ENCODE measurements at regions not wholly inside any gene's neighbourhood (a gene's known extent, or its start where the extent isn't known, plus 50 kb on each side); places are given as distances from the start of the nearest gene placed in this dataset.

DNA sequence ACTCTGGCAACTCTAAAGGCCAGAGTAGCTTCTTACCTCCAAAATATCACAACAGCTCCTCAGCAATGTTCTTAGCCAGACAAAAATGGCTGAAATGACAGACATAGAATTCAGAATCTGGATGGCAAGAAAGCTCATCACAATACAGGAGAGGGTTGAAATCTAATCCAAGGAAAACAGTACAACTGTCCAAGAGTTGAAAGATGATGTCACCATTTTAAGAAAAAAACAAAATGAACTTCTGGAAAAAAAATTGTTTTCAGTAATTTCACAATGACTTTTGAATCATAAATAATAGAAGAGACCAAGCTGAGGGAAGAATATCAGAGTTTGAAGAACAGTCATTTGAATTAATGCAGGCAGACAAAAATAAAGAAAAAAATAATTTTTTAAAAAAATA, 479.5 kb downstream of the ZWINT start:
- POLR2A ChIA-PET, result no interaction called here
- CTCF ChIA-PET, result no interaction called here
- no peak for DNase-seq (ENCODE audit: extremely low spot score)
- TF ChIP-seq FOXA1 (IDR thresholded peaks at IDR 0.05), result no peak
- TF ChIP-seq NFRKB (IDR thresholded peaks at IDR 0.05), result no peak
- TF ChIP-seq TARDBP (IDR thresholded peaks at IDR 0.05), result no peak
- no peak for TF ChIP-seq ARNT (IDR thresholded peaks at IDR 0.05)
- TF ChIP-seq LEF1 (IDR thresholded peaks at IDR 0.05; ENCODE audit: borderline replicate concordance), result no peak
- TF ChIP-seq CTBP1 (IDR thresholded peaks at IDR 0.05; ENCODE audit: borderline replicate concordance), result no peak
- TF ChIP-seq HDGF (IDR thresholded peaks at IDR 0.05; ENCODE audit: borderline replicate concordance), result no peak
- no peak for TF ChIP-seq FOXM1 (IDR thresholded peaks at IDR 0.05; ENCODE audit: borderline replicate concordance)
- no peak for TF ChIP-seq SUZ12 (IDR thresholded peaks at IDR 0.05)
- no peak for TF ChIP-seq ELF4 (IDR thresholded peaks at IDR 0.05)
- no peak for TF ChIP-seq FOXK2 (IDR thresholded peaks at IDR 0.05)
- TF ChIP-seq ZNF384 (IDR thresholded peaks at IDR 0.05), result no peak
- no peak for TF ChIP-seq BHLHE40 (IDR thresholded peaks at IDR 0.05; ENCODE audit: borderline replicate concordance)
- no peak for TF ChIP-seq L3MBTL2 (conservative IDR thresholded peaks at IDR 0.05)

DNA sequence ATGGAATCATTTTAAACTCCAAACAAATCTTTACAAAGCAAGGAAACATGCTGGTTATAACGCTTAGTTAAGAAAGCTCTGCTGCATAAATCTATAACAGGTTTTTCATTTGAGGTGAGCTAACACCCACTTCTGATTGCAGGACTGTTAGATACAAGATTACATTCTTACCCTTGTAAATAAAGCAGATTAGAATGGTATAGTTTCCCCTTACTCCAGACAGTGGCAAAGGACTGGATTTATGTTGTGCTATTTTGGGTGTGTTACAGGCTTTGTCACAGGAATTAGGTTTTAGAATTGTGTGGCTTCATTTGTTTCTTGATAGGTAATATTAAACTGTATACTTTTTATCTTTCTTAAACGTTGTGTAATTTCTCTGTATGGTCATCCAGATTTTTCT, 487.6 kb downstream of the ZWINT start:
- ChIA-PET POLR2A (no interaction called here), CTCF (no interaction called here)
- TF ChIP-seq FOXA1 (IDR thresholded peaks at IDR 0.05) (no peak), ARNT (IDR thresholded peaks at IDR 0.05) (no peak), BHLHE40 (IDR thresholded peaks at IDR 0.05; ENCODE audit: borderline replicate concordance) (no peak), LEF1 (IDR thresholded peaks at IDR 0.05; ENCODE audit: borderline replicate concordance) (no peak), SP1 (IDR thresholded peaks at IDR 0.05) (no peak), NFRKB (IDR thresholded peaks at IDR 0.05) (no peak)
- TF ChIP-seq, protein P1, sequence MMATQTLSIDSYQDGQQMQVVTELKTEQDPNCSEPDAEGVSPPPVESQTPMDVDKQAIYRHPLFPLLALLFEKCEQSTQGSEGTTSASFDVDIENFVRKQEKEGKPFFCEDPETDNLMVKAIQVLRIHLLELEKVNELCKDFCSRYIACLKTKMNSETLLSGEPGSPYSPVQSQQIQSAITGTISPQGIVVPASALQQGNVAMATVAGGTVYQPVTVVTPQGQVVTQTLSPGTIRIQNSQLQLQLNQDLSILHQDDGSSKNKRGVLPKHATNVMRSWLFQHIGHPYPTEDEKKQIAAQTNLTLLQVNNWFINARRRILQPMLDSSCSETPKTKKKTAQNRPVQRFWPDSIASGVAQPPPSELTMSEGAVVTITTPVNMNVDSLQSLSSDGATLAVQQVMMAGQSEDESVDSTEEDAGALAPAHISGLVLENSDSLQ (IDR thresholded peaks at IDR 0.05), result no peak
- no peak for DNase-seq (ENCODE audit: extremely low spot score)

DNA sequence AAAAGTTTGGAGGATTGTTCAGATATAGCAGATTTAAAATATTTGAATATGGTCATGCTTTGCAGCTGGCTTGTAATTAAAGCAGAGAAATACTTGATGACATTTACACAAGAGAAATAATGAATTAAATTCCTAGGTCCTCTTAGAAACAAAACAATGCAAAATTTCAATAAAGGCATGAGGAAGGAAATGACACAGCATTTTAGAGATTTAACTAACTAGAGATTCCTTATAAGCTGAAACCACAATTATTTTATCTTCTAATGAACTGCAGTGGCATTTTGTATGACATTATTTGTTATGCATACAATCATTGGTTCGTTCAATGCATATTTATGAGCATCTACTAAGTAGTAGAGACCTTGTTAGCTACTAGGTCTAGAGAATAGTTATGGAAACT, 490.9 kb downstream of the ZWINT start:
- TF ChIP-seq NFRKB (IDR thresholded peaks at IDR 0.05) (no peak), ARNT (IDR thresholded peaks at IDR 0.05) (no peak), CTBP1 (IDR thresholded peaks at IDR 0.05; ENCODE audit: borderline replicate concordance) (no peak), FOXK2 (IDR thresholded peaks at IDR 0.05) (no peak), L3MBTL2 (conservative IDR thresholded peaks at IDR 0.05) (no peak), TARDBP (IDR thresholded peaks at IDR 0.05) (no peak), BHLHE40 (IDR thresholded peaks at IDR 0.05; ENCODE audit: borderline replicate concordance) (no peak), SP1 (IDR thresholded peaks at IDR 0.05) (no peak), LEF1 (IDR thresholded peaks at IDR 0.05; ENCODE audit: borderline replicate concordance) (no peak), FOXM1 (IDR thresholded peaks at IDR 0.05; ENCODE audit: borderline replicate concordance) (no peak)
- TF ChIP-seq, protein P1 (IDR thresholded peaks at IDR 0.05), result no peak
- ChIA-PET POLR2A (no interaction called here), CTCF (no interaction called here)
- no peak for DNase-seq (ENCODE audit: extremely low spot score)

DNA sequence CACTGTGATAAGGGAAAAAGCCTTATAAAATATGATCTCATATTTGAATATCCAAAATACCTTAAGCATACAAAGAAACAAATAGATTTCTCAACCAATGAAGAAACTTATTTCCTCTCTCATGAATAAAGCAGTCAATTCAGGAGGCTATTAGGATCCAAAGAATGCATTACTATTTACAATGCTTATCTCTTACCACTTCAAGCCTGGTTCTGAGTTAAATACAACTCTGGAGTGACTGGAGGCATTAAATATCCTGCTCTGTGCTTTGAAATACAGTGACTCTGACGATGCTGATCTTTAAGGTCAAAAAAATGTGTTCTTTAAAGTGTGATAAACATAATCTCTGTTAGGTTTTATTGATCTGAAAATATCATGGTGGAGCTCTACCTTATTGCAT, 493.2 kb downstream of the ZWINT start:
- ChIA-PET CTCF (no interaction called here), POLR2A (no interaction called here)
- no peak for DNase-seq (ENCODE audit: extremely low spot score)
- no peak for TF ChIP-seq HDGF (IDR thresholded peaks at IDR 0.05; ENCODE audit: borderline replicate concordance)
- no peak for TF ChIP-seq ARNT (IDR thresholded peaks at IDR 0.05)
- TF ChIP-seq, protein P1 (IDR thresholded peaks at IDR 0.05), result no peak
- TF ChIP-seq FOXK2 (IDR thresholded peaks at IDR 0.05), result no peak
- no peak for TF ChIP-seq LEF1 (IDR thresholded peaks at IDR 0.05; ENCODE audit: borderline replicate concordance)
- TF ChIP-seq SP1 (IDR thresholded peaks at IDR 0.05), result no peak
- TF ChIP-seq FOXM1 (IDR thresholded peaks at IDR 0.05; ENCODE audit: borderline replicate concordance), result no peak
- TF ChIP-seq ELF4 (IDR thresholded peaks at IDR 0.05), result no peak
- TF ChIP-seq L3MBTL2 (conservative IDR thresholded peaks at IDR 0.05), result no peak
- TF ChIP-seq BHLHE40 (IDR thresholded peaks at IDR 0.05; ENCODE audit: borderline replicate concordance), result no peak
- TF ChIP-seq NFRKB (IDR thresholded peaks at IDR 0.05), result no peak
- no peak for TF ChIP-seq ZNF384 (IDR thresholded peaks at IDR 0.05)
- TF ChIP-seq FOXA1 (IDR thresholded peaks at IDR 0.05), result no peak
- no peak for TF ChIP-seq TARDBP (IDR thresholded peaks at IDR 0.05)
- no peak for TF ChIP-seq SUZ12 (IDR thresholded peaks at IDR 0.05)
- TF ChIP-seq CTBP1 (IDR thresholded peaks at IDR 0.05; ENCODE audit: borderline replicate concordance), result no peak

DNA sequence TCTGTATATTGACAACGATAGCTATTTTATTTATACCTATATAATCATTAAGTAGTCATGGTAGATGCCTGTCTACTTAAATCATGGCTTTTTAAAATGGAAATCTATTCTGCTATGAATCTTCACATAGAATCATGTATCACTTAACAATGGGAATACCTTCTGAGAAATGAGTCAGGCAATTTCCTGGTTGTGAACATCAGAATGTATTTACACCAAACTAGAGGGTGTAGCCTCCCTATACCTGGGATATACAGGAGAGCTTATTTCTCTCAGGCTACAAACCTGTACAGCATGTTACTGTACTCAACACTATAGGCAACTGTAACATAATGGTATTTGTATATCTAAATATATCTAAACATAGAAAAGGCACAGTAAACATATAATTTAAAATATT, 502.3 kb downstream of the ZWINT start:
- no peak for DNase-seq (ENCODE audit: extremely low spot score)
- ChIA-PET CTCF (no interaction called here), POLR2A (no interaction called here)
- TF ChIP-seq ZNF384 (IDR thresholded peaks at IDR 0.05) (no peak), LEF1 (IDR thresholded peaks at IDR 0.05; ENCODE audit: borderline replicate concordance) (no peak), FOXM1 (IDR thresholded peaks at IDR 0.05; ENCODE audit: borderline replicate concordance) (no peak), BHLHE40 (IDR thresholded peaks at IDR 0.05; ENCODE audit: borderline replicate concordance) (no peak), NFRKB (IDR thresholded peaks at IDR 0.05) (no peak), ARNT (IDR thresholded peaks at IDR 0.05) (no peak)
- TF ChIP-seq, protein P1 (IDR thresholded peaks at IDR 0.05), result no peak

DNA sequence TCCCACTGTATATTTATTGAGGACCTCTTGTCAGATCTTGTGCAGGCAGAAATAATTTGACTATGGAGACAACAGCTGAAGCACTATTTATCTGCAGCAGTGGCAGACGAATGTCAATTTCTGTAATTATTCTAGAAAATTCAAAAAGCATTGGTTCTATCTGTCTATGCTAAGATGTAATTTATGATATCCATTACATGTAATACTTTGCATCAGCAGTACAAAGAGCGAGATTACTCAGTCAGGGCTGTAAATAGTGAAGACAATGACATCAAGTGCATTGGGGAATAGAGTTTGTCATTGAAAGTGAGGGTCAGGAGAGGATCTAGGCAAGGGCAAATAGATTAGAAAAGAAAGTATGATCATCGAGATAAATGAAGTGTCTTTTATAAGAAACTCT, 508.2 kb downstream of the ZWINT start:
- ChIA-PET POLR2A (no interaction called here), CTCF (no interaction called here)
- no peak for DNase-seq (ENCODE audit: extremely low spot score)
- TF ChIP-seq FOXK2 (IDR thresholded peaks at IDR 0.05), result no peak
- TF ChIP-seq HDGF (IDR thresholded peaks at IDR 0.05; ENCODE audit: borderline replicate concordance), result no peak
- TF ChIP-seq ZNF384 (IDR thresholded peaks at IDR 0.05), result no peak
- no peak for TF ChIP-seq BHLHE40 (IDR thresholded peaks at IDR 0.05; ENCODE audit: borderline replicate concordance)
- no peak for TF ChIP-seq FOXA1 (IDR thresholded peaks at IDR 0.05)
- no peak for TF ChIP-seq NFRKB (IDR thresholded peaks at IDR 0.05)
- no peak for TF ChIP-seq FOXM1 (IDR thresholded peaks at IDR 0.05; ENCODE audit: borderline replicate concordance)
- no peak for TF ChIP-seq TARDBP (IDR thresholded peaks at IDR 0.05)
- TF ChIP-seq L3MBTL2 (conservative IDR thresholded peaks at IDR 0.05), result no peak
- TF ChIP-seq SP1 (IDR thresholded peaks at IDR 0.05), result no peak
